MM.1S (cell line): ENCODE measurements at regions not wholly inside any gene's neighbourhood (a gene's known extent, or its start where the extent isn't known, plus 50 kb on each side); places are given as distances from the start of the nearest gene placed in this dataset.

Experiments used
- DNase-seq: peaks from one replicate; pipeline ENCODE4 v3.0.0-alpha.2; 2015
- H2AFZ ChIP-seq: fragments of 300-600 bp; sonication (generic); 2 replicates; pipeline ENCODE4 v1.6.0; 2016; ENCODE audit warnings: antibody characterized with exemption, low read length
- H3F3A ChIP-seq: fragments of 300-600 bp; sonication (generic); 2 replicates; pipeline ENCODE4 v1.6.1; 2016; ENCODE audit warnings: mild to moderate bottlenecking, antibody characterized with exemption, low read length, moderate library complexity, mixed read lengths; ENCODE audit not compliant: insufficient read depth
- H3K27ac ChIP-seq: fragments of 300-600 bp; sonication (generic); 2 replicates; pipeline ENCODE4 v1.5.1; 2016; ENCODE audit warnings: mild to moderate bottlenecking, low read length
- H3K27me3 ChIP-seq: fragments of 300-600 bp; sonication (generic); replicated peaks from 2 replicates; pipeline ENCODE4 v1.6.0; 2016; ENCODE audit warnings: low read length; ENCODE audit not compliant: insufficient read depth
- H3K36me3 ChIP-seq: fragments of 300-600 bp; sonication (generic); replicated peaks from 2 replicates; pipeline ENCODE4 v1.6.1; 2016; ENCODE audit warnings: mild to moderate bottlenecking, low read length, mixed read lengths; ENCODE audit not compliant: insufficient read depth
- H3K4me1 ChIP-seq: fragments of 300-600 bp; sonication (generic); 2 replicates; pipeline ENCODE4 v1.6.1; 2016; ENCODE audit warnings: low read length, mixed read lengths
- H3K4me2 ChIP-seq: fragments of 300-600 bp; sonication (generic); 2 replicates; pipeline ENCODE4 v1.6.0; 2016; ENCODE audit warnings: low read depth, low read length
- H3K4me3 ChIP-seq: fragments of 300-600 bp; sonication (generic); 2 replicates; pipeline ENCODE4 v1.5.1; 2016; ENCODE audit warnings: low read length, mixed read lengths
- H3K79me2 ChIP-seq: fragments of 300-600 bp; sonication (generic); 2 replicates; pipeline ENCODE4 v1.6.1; 2016; ENCODE audit warnings: mixed run types, low read length, mixed read lengths
- H3K9ac ChIP-seq: fragments of 300-600 bp; sonication (generic); 2 replicates; pipeline ENCODE4 v1.6.1; 2016; ENCODE audit warnings: low read length, mixed read lengths
- H3K9me2 ChIP-seq: fragments of 300-600 bp; sonication (generic); replicated peaks from 2 replicates; pipeline ENCODE4 v1.6.1; 2016; ENCODE audit warnings: mild to moderate bottlenecking, low read length, mixed read lengths; ENCODE audit not compliant: insufficient read depth
- H3K9me3 ChIP-seq: fragments of 300-600 bp; sonication (generic); replicated peaks from 2 replicates; pipeline ENCODE4 v1.6.1; 2016; ENCODE audit warnings: mild to moderate bottlenecking, low read length, mixed read lengths; ENCODE audit not compliant: insufficient read depth
- H4K20me1 ChIP-seq: fragments of 300-600 bp; sonication (generic); 2 replicates; pipeline ENCODE4 v1.6.1; 2016; ENCODE audit warnings: mild to moderate bottlenecking, low read length, moderate library complexity, mixed read lengths; ENCODE audit not compliant: insufficient read depth
- CTCF ChIP-seq: fragments of 300-600 bp; sonication (generic); IDR thresholded peaks from 2 replicates; pipeline ENCODE4 v1.5.1; 2016; ENCODE audit warnings: antibody characterized with exemption, low read length, mixed read lengths
- EZH2 ChIP-seq: fragments of 300-600 bp; sonication (generic); optimal IDR thresholded peaks from 2 replicates; pipeline ENCODE3; 2017; ENCODE audit warnings: low read depth, mild to moderate bottlenecking, antibody characterized with exemption, low read length, mixed read lengths
- EZH2phosphoT487 ChIP-seq: fragments of 300-600 bp; sonication (generic); IDR thresholded peaks from 2 replicates; pipeline ENCODE4 v1.6.1; 2018; ENCODE audit warnings: antibody characterized with exemption, low read length

DNA sequence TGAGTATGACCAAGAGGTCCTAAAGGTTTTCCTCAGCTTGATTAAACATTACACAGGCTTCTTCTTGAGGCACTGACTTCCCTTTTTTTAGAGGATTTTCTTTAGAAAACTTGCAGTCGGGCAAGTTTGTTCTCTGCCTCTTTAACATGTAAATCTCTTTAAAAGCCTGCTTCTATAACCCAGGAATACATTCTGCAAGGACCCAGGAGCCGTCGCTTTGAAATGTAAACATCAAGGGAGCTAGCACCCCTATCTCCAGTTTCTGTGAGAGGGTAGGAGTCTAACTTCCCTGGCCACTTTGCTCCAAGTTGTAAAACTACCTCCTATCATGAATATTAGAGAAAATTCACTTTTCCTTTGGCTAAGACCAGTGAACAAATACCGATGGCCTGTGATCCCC lies 201.5 kb upstream of the CPHXL start:
- Histone ChIP-seq H3K9me3 (no peaks in the 10 kb centered on the region), H3K79me2 (no peaks in the 10 kb centered on the region), H3K9me2 (no peaks in the 10 kb centered on the region), H3K27ac (no peak overlapping the region), H3F3A (no peaks in the 10 kb centered on the region), H3K4me2 (no peak overlapping the region), H4K20me1 (no peaks in the 10 kb centered on the region), H3K27me3 (no peaks in the 10 kb centered on the region), H3K36me3 (no peaks in the 10 kb centered on the region), H3K4me1 (no peaks in the 10 kb centered on the region), H3K4me3 (no peak overlapping the region), H3K9ac (no peak overlapping the region), H2AFZ (no peak overlapping the region)
- no peak for DNase-seq
- TF ChIP-seq EZH2, result no peak
- no peak for TF ChIP-seq EZH2phosphoT487
- TF ChIP-seq CTCF, result no peak

DNA sequence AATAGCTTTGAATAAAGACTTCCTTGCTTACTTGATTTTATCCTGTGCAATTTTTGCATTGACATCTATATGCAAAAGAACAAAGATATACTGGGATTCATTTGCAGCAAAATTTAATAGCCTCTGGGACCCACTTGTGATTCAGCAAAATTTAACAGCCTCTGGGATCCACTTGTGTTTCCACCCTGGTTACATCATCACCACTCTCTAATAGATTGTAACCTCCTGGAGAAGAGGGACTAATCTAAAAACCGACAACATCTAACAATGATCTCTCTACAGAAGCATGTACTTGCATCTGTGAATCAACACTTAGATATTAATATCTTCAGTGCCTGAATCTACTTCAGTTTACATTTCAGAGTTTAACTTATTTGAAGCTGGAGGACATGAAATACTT lies 202.0 kb upstream of the CPHXL start:
- Histone ChIP-seq H3K4me2 (no peak overlapping the region), H3F3A (no peaks in the 10 kb centered on the region), H3K4me3 (no peak overlapping the region), H2AFZ (no peak overlapping the region), H3K36me3 (no peaks in the 10 kb centered on the region), H3K9me3 (no peaks in the 10 kb centered on the region), H3K9me2 (no peaks in the 10 kb centered on the region), H3K27ac (no peak overlapping the region), H3K4me1 (no peaks in the 10 kb centered on the region), H3K9ac (no peak overlapping the region), H4K20me1 (no peaks in the 10 kb centered on the region), H3K79me2 (no peaks in the 10 kb centered on the region), H3K27me3 (no peaks in the 10 kb centered on the region)
- DNase-seq, result no peak
- TF ChIP-seq EZH2 (no peak), CTCF (no peak), EZH2phosphoT487 (no peak)

DNA sequence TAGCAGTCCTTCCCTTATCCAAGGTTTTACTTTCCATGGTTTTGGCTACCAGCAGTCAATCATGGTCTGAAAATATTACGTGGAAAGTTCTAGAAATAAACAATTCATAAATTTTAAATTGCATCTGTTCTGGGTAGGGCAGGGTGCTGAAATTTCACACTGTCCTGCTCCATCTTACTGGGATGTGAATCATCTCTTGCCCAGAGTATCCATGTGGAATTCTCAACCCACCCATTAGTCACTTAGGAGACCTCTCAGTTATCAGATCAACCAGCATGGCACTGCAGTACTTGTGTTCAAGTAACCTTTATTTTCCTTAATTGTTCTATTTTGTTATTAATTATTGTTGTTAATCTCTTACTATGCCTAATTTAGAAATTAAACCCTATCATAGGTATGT lies 202.8 kb upstream of the CPHXL start:
- H3K79me2 ChIP-seq, result no peaks in the 10 kb centered on the region
- H3K27me3 ChIP-seq, result no peaks in the 10 kb centered on the region
- no peak overlapping the region for H3K9ac ChIP-seq
- no peak overlapping the region for H3K4me3 ChIP-seq
- no peaks in the 10 kb centered on the region for H3K9me3 ChIP-seq
- no peaks in the 10 kb centered on the region for H4K20me1 ChIP-seq
- H3K4me1 ChIP-seq, result no peaks in the 10 kb centered on the region
- H3K4me2 ChIP-seq, result no peak overlapping the region
- no peak for DNase-seq
- no peaks in the 10 kb centered on the region for H3K36me3 ChIP-seq
- no peak overlapping the region for H2AFZ ChIP-seq
- H3K9me2 ChIP-seq, result no peaks in the 10 kb centered on the region
- H3F3A ChIP-seq, result no peaks in the 10 kb centered on the region
- no peak overlapping the region for H3K27ac ChIP-seq
- TF ChIP-seq CTCF (no peak), EZH2phosphoT487 (no peak), EZH2 (no peak)
